ENCODE measurements at regions not wholly inside any gene's neighbourhood (a gene's known extent, or its start where the extent isn't known, plus 50 kb on each side); places are given as distances from the start of the nearest gene placed in this dataset.

- TF ChIP-seq CTCF (IDR thresholded peaks at IDR 0.05; ENCODE audit: low read depth, low read length) (no peak), EZH2phosphoT487 (IDR thresholded peaks at IDR 0.05; ENCODE audit: low read depth) (no peak)
Observed at GRCh38 chr2:16719485-16719808, 53.8 kb upstream of the CYRIA start.
